Epithelial cell of esophagus (primary cell): ENCODE measurements at regions not wholly inside any gene's neighbourhood (a gene's known extent, or its start where the extent isn't known, plus 50 kb on each side); places are given as distances from the start of the nearest gene placed in this dataset.
"Not testable (repeated sequence)": the region's sequence is repeated elsewhere in the genome, so short reads cannot be mapped to it uniquely, and the experiment has no call there.

Experiments used
- DNase-seq: peaks from one replicate; pipeline ENCODE4 v3.0.0; 2010; ENCODE audit warnings: low read depth
- H3K4me3 ChIP-seq: 2 replicates; pipeline ENCODE4 v1.5.1; 2011; ENCODE audit warnings: mild to moderate bottlenecking, low read length, control low read depth
- TF ChIP-seq, protein P1 (sequence below): IDR thresholded peaks from 2 replicates; pipeline ENCODE4 v1.5.1; 2011; ENCODE audit warnings: low read depth, mild to moderate bottlenecking, low read length, control low read depth, inconsistent platforms; ENCODE audit not compliant: insufficient read depth; ENCODE audit errors: missing control alignments

DNA sequence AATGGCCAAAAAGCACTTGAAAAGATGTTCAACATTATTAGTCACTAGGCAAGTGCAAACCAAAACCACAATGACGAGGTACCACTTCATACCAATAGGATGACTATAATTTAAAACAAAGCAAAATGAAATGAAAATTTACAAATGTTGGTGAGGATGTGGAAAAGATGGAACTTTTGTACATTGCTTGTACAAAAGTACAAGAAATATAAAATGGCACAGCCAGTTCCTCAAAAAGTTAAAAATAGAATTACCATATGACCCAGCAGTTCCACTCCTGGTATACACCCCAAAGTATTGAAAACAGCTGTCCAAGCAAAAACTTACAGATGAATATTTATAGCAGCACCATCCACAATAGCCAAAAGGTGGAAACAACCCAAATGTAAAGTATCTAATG lies 107.8 kb upstream of the XPO1 start:
- H3K4me3 ChIP-seq = no peak overlapping the region
- TF ChIP-seq, protein P1, sequence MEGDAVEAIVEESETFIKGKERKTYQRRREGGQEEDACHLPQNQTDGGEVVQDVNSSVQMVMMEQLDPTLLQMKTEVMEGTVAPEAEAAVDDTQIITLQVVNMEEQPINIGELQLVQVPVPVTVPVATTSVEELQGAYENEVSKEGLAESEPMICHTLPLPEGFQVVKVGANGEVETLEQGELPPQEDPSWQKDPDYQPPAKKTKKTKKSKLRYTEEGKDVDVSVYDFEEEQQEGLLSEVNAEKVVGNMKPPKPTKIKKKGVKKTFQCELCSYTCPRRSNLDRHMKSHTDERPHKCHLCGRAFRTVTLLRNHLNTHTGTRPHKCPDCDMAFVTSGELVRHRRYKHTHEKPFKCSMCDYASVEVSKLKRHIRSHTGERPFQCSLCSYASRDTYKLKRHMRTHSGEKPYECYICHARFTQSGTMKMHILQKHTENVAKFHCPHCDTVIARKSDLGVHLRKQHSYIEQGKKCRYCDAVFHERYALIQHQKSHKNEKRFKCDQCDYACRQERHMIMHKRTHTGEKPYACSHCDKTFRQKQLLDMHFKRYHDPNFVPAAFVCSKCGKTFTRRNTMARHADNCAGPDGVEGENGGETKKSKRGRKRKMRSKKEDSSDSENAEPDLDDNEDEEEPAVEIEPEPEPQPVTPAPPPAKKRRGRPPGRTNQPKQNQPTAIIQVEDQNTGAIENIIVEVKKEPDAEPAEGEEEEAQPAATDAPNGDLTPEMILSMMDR = no peak
- DNase-seq = peak; percentile 65

DNA sequence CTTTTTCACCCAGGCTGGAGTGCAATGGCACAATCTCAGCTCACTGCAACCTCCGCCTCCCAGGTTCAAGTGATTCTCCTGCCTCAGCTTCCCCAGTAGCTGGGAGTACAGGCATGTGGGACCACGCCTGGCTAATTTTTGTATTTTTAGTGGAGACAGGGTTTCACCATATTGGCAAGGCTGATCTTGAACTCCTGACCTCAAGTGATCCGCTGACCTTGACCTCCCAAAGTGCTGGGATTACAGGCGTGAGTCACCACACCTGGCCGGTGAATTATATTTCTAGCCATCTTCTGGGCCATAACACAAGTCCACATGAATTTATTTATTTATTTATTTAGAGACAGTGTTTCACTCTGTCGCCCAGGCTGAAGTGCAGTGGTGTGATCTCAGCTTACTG lies 105.0 kb upstream of the XPO1 start:
- not testable (repeated sequence) for H3K4me3 ChIP-seq, DNase-seq

DNA sequence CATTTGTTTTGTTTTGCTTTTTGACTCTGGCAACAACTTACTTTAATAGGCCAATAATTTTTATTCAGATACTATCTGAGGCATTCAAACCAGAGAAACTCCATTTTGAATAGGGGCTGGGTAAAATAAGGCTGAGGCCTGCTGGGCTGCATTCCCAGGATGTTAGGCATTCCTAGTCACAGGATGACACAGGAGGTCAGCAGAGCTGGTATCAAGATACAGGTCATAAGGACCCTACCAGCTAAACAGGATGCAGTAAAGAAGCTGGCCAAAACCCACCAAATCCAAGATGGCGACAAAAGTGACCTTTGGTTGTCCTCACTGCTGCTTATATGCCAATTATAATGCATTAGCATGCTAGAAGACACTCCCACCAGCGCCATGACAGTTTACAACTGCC lies 102.2 kb upstream of the XPO1 start:
- H3K4me3 ChIP-seq = no peak overlapping the region
- TF ChIP-seq, protein P1 = no peak
- DNase-seq = peak; percentile 38

DNA sequence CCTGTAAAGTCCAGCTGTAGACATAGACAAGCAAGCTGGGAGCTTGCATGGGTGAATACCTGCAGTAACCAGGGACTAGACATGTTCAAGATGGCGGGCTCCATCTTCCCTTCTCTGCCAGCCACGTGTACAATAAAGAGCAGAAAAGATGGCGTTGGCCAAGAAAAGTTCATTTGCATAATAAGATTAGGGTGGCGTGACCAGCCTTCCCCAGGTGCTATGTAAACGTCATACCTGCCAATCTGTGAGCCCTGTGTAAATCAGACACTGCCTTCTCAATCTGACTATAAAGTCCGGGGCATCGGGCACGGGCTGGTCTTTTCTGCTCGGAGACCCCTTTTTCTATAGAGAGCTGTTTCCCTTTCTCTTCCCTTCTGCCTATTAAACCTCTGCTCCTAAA lies 101.6 kb upstream of the XPO1 start:
- TF ChIP-seq, protein P1 = no peak
- no peak overlapping the region for H3K4me3 ChIP-seq
- no peak for DNase-seq

DNA sequence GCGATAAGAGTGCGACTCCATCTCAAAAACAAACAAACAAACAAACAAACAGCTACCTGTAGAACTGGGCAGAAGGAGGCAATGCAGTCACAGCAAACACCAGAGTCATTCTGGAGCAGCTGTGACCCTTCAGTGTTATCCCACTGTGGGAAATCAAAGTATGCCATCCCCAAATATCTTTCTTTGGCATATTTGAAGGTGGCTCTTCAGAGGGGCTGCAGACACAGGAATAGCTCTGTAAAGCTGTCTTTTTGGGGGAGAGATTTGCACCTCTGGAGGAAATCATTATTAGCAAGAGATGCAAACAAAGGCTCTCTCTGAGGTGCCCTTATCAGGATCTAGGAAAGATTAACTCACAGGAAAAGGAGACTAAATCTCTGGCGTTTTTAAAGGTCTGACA lies 98.5 kb upstream of the XPO1 start:
- DNase-seq = no peak
- TF ChIP-seq, protein P1 = no peak
- no peak overlapping the region for H3K4me3 ChIP-seq

DNA sequence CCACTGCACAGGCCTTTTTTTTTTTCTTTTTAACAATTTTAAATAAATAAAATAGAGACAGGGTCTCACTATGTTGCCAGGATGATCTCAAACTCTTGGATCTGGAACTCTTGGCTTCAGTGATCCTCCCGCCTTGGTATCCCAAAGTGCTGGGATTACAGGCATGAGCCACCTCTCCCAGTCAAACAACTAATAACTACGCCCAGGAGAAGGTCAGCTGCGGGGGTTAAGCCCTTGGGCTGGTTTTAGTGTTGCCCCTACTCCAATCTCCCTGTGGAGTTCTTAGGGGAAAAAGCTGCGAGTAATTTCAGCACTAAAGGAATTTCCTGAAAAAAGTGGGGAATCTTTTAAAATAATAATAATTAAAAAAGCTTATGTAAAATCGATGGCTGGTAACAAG lies 96.4 kb upstream of the XPO1 start:
- TF ChIP-seq, protein P1 = no peak
- H3K4me3 ChIP-seq = no peak overlapping the region
- no peak for DNase-seq

DNA sequence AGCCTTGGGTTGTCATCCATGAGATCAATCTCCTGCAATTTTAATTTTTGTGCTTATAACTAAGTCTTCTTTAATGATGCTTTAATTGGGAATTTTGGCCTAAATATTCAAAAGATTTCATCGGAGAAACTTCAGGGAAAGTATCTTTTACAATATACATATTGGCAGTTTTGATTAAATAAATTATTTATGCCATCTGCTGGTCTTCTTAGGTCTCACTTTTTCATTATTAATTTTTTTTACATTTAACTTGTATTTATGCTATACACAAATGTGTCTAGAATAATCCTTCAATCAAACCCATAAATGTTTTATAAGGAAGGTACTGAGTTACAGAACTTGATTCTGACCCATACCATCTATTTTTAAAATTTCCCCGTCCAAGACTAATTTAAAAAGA lies 95.1 kb upstream of the XPO1 start:
- TF ChIP-seq, protein P1 = no peak
- H3K4me3 ChIP-seq = no peak overlapping the region
- DNase-seq = no peak
